ENCODE measurements at regions not wholly inside any gene's neighbourhood (a gene's known extent, or its start where the extent isn't known, plus 50 kb on each side); places are given as distances from the start of the nearest gene placed in this dataset.

DNA sequence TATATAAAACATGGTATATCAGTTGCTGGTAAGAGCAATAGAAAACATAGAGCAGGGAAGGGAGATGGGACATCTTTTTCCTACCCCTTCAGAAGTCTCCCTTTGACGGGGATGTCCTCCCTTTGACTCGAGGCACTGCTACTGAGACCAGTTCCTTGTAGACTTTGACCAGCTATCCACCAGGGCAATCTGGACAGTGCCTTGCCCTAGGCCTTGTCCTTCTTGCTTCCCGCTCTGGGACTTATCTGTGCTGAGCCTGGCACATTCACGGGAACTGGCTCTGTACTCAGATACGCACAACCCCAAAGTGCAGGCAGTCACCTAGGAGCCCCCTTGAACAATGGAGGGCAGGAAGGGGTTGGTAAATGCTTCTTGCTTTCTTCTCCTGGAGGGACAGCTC is 116.6 kb upstream of the ANKH start:
- no peak overlapping the region for H3K4me3 ChIP-seq (ENCODE audit: low read depth, low read length)
- DNase-seq (ENCODE audit: low read depth): no peak
- TF ChIP-seq, protein P1, sequence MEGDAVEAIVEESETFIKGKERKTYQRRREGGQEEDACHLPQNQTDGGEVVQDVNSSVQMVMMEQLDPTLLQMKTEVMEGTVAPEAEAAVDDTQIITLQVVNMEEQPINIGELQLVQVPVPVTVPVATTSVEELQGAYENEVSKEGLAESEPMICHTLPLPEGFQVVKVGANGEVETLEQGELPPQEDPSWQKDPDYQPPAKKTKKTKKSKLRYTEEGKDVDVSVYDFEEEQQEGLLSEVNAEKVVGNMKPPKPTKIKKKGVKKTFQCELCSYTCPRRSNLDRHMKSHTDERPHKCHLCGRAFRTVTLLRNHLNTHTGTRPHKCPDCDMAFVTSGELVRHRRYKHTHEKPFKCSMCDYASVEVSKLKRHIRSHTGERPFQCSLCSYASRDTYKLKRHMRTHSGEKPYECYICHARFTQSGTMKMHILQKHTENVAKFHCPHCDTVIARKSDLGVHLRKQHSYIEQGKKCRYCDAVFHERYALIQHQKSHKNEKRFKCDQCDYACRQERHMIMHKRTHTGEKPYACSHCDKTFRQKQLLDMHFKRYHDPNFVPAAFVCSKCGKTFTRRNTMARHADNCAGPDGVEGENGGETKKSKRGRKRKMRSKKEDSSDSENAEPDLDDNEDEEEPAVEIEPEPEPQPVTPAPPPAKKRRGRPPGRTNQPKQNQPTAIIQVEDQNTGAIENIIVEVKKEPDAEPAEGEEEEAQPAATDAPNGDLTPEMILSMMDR (IDR thresholded peaks at IDR 0.05; ENCODE audit: insufficient read depth, low read depth, low read length): no peak

DNA sequence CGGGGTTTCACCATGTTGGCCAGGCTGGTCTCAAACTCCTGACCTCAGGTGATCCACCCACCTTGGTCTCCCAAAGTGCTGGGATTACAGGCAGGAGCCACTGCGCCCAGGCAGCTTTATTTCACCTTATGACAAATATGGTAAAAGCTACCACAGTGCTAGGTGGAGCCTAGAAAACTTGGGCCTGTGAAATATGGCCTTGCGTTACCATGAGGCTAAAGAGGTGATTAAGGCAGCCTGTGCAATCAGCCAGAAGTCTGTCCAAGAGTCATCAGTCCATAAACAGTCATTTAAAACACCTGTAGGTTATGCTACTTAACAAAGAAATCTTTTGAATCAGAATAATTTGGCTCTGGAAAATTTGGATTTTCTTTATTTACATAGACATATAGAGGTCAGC is 114.8 kb upstream of the ANKH start:
- no peak for DNase-seq (ENCODE audit: low read depth)
- TF ChIP-seq, protein P1 (IDR thresholded peaks at IDR 0.05; ENCODE audit: insufficient read depth, low read depth, low read length): no peak
- no peak overlapping the region for H3K4me3 ChIP-seq (ENCODE audit: low read depth, low read length)

DNA sequence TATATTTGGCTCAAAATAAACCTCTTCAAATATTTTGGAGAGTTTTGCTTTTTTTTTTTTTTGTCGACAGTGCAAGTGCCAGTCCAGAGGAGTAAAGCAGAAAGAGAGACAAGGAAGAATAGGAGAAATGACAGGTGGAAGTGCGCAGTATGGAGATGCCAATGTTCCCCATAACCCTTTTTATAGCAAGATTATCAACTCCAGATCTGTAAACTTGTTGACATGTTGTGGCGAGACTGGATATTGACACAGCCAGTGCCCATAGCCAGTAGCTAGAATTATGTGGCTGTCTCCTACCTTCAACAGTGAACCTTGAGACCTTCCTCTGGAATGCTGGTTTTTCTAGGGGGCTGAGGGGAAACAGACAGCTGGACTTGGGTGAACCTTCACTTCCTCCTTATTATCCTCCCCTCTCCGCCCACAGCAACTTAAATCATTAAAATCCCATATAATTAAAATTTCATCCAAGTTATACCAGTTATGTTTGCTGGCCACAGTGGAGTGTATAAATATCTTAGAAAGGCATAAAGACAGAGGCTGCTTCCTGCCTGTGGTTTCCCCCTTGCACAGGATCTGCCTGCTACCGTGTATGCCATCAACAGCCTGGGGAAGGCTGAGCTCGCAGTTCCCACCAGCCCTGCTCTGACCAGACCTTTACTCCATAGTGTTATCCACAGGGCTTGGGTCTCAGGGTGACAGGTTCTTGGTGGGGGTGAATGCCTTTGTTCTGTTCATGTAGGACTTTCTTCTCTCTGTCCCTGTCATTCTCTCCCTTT is 112.3 kb upstream of the ANKH start:
- TF ChIP-seq, protein P1 (IDR thresholded peaks at IDR 0.05; ENCODE audit: insufficient read depth, low read depth, low read length): no peak
- H3K4me3 ChIP-seq (ENCODE audit: low read depth, low read length): no peak overlapping the region
- DNase-seq (ENCODE audit: low read depth): no peak

DNA sequence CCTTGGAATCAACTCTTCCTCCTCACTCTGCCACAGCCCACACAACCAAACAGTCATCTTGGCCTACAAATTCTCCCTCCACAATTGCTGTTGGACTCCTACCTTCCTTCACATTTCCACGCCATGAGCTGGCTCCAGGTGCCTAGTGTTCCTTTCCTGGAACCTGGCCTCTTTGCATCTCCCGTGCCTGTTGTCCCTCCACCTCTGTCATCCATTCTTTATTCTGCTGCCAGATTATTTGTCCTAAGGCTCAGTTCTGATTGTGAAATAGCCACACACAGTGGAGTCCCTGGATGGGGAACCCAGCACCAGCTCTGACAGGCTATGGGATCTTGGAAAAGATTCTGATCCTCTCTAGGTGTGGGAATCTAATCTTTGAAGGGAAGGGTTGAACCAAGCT is 109.1 kb upstream of the ANKH start:
- no peak for DNase-seq (ENCODE audit: low read depth)
- TF ChIP-seq, protein P1 (IDR thresholded peaks at IDR 0.05; ENCODE audit: insufficient read depth, low read depth, low read length): no peak
- H3K4me3 ChIP-seq (ENCODE audit: low read depth, low read length): no peak overlapping the region

DNA sequence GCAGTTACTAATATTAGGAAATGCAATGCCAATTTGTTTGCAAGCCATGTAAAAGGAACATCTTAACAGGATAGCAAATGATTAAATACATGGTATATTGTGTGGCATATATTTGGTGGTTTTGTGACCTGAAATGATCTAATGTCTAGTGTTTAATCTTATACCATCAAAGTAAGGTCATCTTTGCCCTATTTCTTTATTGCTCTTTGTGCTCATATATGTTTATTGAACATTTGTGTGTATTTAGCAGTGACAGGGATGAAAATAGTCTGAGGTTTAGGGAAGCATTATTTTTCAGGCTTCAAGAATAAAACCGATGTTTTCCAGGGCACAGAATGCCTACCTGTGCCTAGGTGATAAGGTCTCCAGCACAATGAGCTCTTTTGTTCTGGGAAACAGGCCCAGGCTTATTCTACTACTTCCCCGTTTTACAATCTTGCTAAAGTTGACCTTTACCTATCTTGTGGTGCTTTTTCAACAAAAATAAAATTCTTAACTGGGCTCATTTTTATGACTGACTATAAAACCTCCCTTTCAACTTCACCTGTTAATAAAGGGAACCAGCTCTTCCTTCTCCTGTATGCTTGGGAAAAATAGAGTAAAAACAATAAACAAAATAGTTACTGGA is 105.6 kb upstream of the ANKH start:
- no peak overlapping the region for H3K4me3 ChIP-seq (ENCODE audit: low read depth, low read length)
- TF ChIP-seq, protein P1 (IDR thresholded peaks at IDR 0.05; ENCODE audit: insufficient read depth, low read depth, low read length): no peak
- no peak for DNase-seq (ENCODE audit: low read depth)

DNA sequence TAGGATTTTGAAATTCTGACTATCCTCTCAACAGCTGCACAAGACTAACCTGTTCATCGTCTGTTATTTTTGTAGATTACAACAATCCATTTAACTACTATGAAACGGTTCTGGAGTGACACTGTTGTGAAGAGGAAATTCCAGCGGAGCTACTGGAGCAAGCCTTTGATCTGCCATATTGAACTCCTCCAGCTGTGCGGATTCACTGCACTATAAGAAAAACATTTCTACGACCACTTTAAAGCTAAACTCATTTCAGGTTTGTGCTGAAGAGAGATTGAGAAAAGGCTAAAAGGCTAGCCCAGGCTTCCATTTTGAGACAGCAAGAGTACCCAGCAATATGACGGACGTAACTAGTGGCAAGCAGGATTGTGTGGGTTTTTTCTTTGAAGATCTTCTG is 104.9 kb upstream of the ANKH start:
- TF ChIP-seq, protein P1 (IDR thresholded peaks at IDR 0.05; ENCODE audit: insufficient read depth, low read depth, low read length): no peak
- no peak overlapping the region for H3K4me3 ChIP-seq (ENCODE audit: low read depth, low read length)
- DNase-seq (ENCODE audit: low read depth): no peak

All from fibroblast of villous mesenchyme (primary cell).